ENCODE measurements at regions not wholly inside any gene's neighbourhood (a gene's known extent, or its start where the extent isn't known, plus 50 kb on each side); places are given as distances from the start of the nearest gene placed in this dataset.
A peak's percentile ranks its signal among the peaks of the same experiment; 100 is the strongest.

- peak; percentile 24 for DNase-seq
Measured at GRCh38 chr9:81848472-81848871, 79.8 kb upstream of the SPATA31D4 start.

DNA sequence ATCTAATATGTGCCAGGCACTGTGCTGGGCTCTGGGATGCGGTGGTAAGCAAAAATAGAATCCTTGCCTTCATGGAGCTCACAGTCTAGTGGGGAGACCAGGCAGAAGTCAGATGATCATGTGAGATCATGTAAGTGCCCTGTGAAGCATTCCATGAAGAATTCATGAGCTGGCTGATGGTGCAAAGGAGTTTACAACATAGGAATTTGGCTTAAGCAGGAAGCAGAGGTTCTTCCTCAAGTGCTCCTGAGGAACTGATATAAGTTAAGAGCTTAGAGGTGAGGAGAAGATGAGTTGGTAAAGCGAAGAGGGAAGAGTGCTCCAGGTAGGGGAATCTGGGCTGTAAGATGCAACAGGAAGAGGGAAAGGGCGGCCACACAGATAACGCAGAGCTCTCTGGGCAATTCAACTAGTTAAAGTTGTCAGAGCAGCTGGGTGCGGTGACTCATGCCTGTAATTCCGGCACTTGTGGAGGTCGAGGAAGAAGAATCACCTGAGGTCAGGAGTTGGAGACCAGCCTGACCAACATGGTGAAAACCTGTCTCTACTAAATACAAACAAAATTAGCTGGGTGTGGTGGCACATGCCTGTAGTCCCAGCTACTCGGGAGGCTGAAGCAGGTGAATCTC is 78.5 kb upstream of the SPATA31D4 start:
- no peak for DNase-seq

DNA sequence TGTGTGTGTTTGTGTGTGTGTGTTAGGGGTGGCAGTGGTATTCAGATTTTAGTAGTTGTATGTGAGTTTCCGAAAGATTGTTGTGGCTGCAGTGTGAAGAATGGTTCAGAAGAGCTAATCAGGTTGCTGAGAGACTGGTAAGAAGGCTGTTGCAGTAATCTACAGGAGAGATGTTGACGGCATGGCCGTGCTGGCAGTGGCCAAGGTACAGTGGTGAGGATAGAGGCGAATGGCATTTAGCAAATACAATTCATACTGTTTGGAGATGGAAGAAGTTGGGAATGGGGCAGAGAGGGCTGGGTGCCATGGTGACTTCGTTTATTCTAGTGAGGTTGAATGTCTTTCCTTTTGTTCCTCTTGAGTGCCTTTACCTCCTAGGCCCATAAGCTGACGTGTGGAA is 77.5 kb upstream of the SPATA31D4 start:
- DNase-seq = no peak

- peak; percentile 42 for DNase-seq
Measured at GRCh38 chr9:81851340-81851739, 76.9 kb upstream of the SPATA31D4 start.

DNA sequence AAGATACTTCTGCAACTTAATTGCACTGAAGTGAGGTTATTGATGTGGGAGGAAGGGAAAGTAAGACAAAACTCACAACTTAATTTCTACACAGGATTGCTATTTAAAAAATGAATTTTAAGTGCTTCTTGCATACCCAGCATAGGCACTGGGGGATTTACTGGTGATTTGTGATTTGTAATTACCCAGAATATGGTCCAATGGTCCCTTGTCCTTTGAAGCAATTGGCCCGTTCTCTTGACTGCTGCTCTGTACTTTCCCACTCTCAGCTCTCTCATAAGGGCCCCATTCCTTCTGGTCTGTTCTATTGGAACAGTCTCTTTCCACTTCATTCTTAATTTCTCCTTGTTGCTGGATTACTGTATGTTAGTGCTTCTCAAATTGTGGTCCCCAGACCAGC is 75.4 kb upstream of the SPATA31D4 start:
- no peak for DNase-seq

- DNase-seq = no peak
Measured at GRCh38 chr9:81855538-81855937, 72.7 kb upstream of the SPATA31D4 start.

DNA sequence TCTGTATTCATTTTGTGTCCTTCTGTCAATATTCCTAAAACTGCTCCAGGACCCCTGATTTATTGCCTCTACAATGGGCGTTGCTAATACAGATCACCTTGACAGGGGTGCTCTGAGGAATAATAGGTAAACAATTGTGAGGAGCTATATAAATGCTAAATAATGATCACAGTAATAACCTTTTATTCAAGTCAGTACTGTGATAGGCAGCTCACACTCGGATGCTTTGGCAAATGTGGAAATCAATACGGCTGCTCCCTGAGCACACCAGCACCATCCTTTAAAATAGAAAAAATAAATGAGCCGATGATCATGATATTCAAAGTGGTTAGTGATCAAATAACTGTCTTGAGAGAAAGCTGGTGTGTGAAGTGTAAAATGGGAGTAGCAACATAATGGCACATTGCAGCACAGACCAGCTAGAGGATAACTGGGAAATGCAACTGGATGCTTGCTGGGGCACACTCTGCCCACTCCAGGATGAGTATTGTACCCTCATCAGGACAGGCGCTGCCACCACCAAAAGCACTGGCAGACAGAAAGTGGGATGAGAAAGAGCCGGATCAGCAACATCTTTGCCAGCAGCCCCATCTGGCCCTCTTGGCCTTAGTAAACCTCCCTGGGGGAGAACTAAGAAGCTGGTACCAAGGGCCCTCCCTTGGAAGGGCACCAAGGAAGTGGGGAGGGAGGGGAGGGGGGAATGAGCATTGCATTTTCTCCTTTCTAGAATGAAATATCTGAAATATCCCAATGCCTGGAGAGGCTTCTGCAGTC is 69.4 kb upstream of the SPATA31D4 start:
- no peak for DNase-seq

DNA sequence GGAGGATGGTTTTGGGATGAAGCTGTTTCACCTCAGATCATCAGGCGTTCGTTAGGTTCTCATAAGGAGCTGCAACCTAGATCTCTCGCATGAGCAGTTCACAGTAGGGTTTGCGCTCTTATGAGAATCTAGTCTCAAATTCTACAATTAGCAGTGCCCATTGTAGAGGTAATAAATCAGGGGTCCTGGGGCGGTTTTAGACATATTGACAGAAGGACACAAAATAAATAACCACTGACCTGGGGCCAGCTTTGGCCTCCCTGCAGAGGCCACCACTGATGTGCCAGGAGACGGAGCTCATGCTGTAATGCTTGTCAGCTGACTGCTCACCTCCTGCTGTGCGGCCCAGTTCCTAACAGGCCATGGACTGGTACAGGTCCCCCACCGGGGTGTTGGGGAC is 67.6 kb upstream of the SPATA31D4 start:
- no peak for DNase-seq

- no peak for DNase-seq
Measured at GRCh38 chr9:81861644-81862043, 66.6 kb upstream of the SPATA31D4 start.

- DNase-seq = no peak
Measured at GRCh38 chr9:81868145-81868544, 60.1 kb upstream of the SPATA31D4 start.

GRCh38 chr9:81871695-81872094 is 56.5 kb upstream of the SPATA31D4 start:
- no peak for DNase-seq

DNA sequence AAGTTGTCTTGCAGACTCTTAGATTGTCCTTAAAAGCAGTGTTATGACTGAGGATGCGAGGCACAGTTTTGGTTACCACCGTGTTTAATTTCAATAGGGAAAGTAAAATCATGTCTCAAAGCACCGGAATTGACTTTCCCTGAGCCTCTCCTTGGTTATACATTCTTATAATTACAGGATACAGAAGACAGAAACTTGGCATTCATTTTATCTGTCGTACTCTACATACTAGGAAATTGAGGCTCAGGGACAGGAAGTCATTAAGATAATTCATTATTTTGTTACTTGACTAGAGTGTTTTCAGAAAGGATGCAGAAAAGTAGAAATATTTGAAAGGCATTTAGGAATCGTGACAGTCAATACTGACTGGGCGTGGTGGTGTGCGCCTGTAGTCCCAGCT is 54.0 kb upstream of the SPATA31D4 start:
- DNase-seq = no peak

- no peak for DNase-seq
Measured at GRCh38 chr9:81874931-81875330, 53.3 kb upstream of the SPATA31D4 start.

GRCh38 chr9:81877047-81877446 is 51.2 kb upstream of the SPATA31D4 start:
- DNase-seq = no peak

Data from NCI-H510A treated with DMSO at 0.1 percent for 48 hours (cell line).